ENCODE measurements at regions not wholly inside any gene's neighbourhood (a gene's known extent, or its start where the extent isn't known, plus 50 kb on each side); places are given as distances from the start of the nearest gene placed in this dataset.

GRCh38 chr16:85517154-85517553 lies 96.0 kb upstream of the GSE1 start (continued):
- TF ChIP-seq KDM1A (CRISPR knock-in tag; IDR thresholded peaks at IDR 0.05) (0 out of 2 replicates have a peak, but pooled peaks have one; percentile 45), ZNF414 (CRISPR knock-in tag; IDR thresholded peaks at IDR 0.05) (no peak), KLF11 (CRISPR knock-in tag; IDR thresholded peaks at IDR 0.05) (no peak), PHF20 (CRISPR knock-in tag; IDR thresholded peaks at IDR 0.05) (no peak), FOXK1 (CRISPR knock-in tag; IDR thresholded peaks at IDR 0.05; ENCODE audit: borderline replicate concordance, low read depth) (no peak), SIN3A (IDR thresholded peaks at IDR 0.05; ENCODE audit: borderline replicate concordance, low read depth, low read length) (no peak), SUZ12 (IDR thresholded peaks at IDR 0.05; ENCODE audit: low read depth, low read length) (no peak), ZFP90 (CRISPR knock-in tag; IDR thresholded peaks at IDR 0.05; ENCODE audit: borderline replicate concordance) (no peak), ADNP (CRISPR knock-in tag; IDR thresholded peaks at IDR 0.05) (0 out of 2 replicates have a peak, but pooled peaks have one; percentile 27), ZNF839 (CRISPR knock-in tag; IDR thresholded peaks at IDR 0.05; ENCODE audit: borderline replicate concordance) (no peak), ZNF569 (CRISPR knock-in tag; IDR thresholded peaks at IDR 0.05; ENCODE audit: borderline replicate concordance) (no peak), U2AF1 (optimal IDR thresholded peaks at IDR 0.05; ENCODE audit: low read depth, low read length) (no peak), YEATS4 (CRISPR knock-in tag; IDR thresholded peaks at IDR 0.05; ENCODE audit: borderline replicate concordance) (no peak), SAFB2 (CRISPR knock-in tag; IDR thresholded peaks at IDR 0.05; ENCODE audit: borderline replicate concordance, low read depth) (no peak), ZBTB37 (CRISPR knock-in tag; IDR thresholded peaks at IDR 0.05) (no peak), ZNF629 (CRISPR knock-in tag; conservative IDR thresholded peaks at IDR 0.05) (peak; percentile 96), HOXA9 (CRISPR knock-in tag; IDR thresholded peaks at IDR 0.05; ENCODE audit: borderline replicate concordance) (no peak), ZMYM3 (CRISPR knock-in tag; IDR thresholded peaks at IDR 0.05) (peak; percentile 83), UBTF (CRISPR knock-in tag; IDR thresholded peaks at IDR 0.05) (no peak), THRA (CRISPR knock-in tag; IDR thresholded peaks at IDR 0.05; ENCODE audit: borderline replicate concordance) (peak; percentile 30; the same call in 1 of the 2 replicates), KDM5B (CRISPR knock-in tag; IDR thresholded peaks at IDR 0.05; ENCODE audit: borderline replicate concordance) (no peak), ZBTB7A (CRISPR knock-in tag; IDR thresholded peaks at IDR 0.05) (no peak), TAF15 (IDR thresholded peaks at IDR 0.05; ENCODE audit: low read depth, low read length, poor library complexity, severe bottlenecking) (no peak), MYC (CRISPR knock-in tag; IDR thresholded peaks at IDR 0.05; ENCODE audit: borderline replicate concordance) (0 out of 2 replicates have a peak, but pooled peaks have one; percentile 15), TERF1 (CRISPR knock-in tag; IDR thresholded peaks at IDR 0.05) (no peak)
